GM12873 (cell line): ENCODE measurements at regions not wholly inside any gene's neighbourhood (a gene's known extent, or its start where the extent isn't known, plus 50 kb on each side); places are given as distances from the start of the nearest gene placed in this dataset.

Experiments
- CTCF ChIP-seq: IDR thresholded peaks from 2 replicates; pipeline ENCODE4 v1.5.1; 2012; ENCODE audit warnings: low read depth, mild to moderate bottlenecking, moderate library complexity, low read length, control low read depth; ENCODE audit not compliant: insufficient read depth; ENCODE audit errors: missing control alignments

GRCh38 chr6:67102743-67103142, 1395.7 kb upstream of the EYS start:
- TF ChIP-seq CTCF: no peak

GRCh38 chr6:67094431-67094946, 1387.5 kb upstream of the EYS start:
- no peak for TF ChIP-seq CTCF

GRCh38 chr6:67073938-67074337, 1366.9 kb upstream of the EYS start:
- TF ChIP-seq CTCF: no peak

- TF ChIP-seq CTCF: no peak
Measured at GRCh38 chr6:67068781-67069180, 1361.8 kb upstream of the EYS start.

DNA sequence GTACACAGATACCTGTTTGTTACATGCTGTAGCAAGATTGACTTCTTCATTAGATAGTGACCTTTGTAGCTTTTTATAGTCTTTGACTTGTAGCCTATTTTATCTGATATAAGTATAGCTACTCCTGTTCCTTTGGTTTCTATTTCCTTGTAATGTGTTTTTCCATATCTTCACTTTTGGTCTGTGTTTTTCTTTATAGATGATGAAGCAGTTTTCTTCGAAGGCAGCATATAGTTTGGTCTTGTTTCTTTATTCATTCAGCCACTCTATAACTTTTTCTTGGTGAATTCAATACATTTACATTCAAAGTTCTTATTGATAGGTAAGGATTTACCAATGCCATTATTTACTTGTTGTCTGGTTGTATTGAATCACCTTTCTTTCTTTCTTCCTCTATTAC, 1357.3 kb upstream of the EYS start:
- no peak for TF ChIP-seq CTCF

- TF ChIP-seq CTCF: no peak
Measured at GRCh38 chr6:67047996-67048395, 1341.0 kb upstream of the EYS start.

- no peak for TF ChIP-seq CTCF
Measured at GRCh38 chr6:67045076-67045475, 1338.0 kb upstream of the EYS start.

- TF ChIP-seq CTCF: no peak
Measured at GRCh38 chr6:67031451-67031850, 1324.4 kb upstream of the EYS start.
